GM13976 (cell line): ENCODE measurements at regions not wholly inside any gene's neighbourhood (a gene's known extent, or its start where the extent isn't known, plus 50 kb on each side); places are given as distances from the start of the nearest gene placed in this dataset.

Experiments used
- DNase-seq: peaks from one replicate; pipeline ENCODE4 v3.0.0; 2012; ENCODE audit warnings: low spot score
- in situ Hi-C: fragments of 300-500 bp; cut with MboI; formaldehyde crosslinking; loops from one replicate; pipeline ENCODE4 v1.12.0; 2022; ENCODE audit warnings: low sequenced_read_pairs, mixed read lengths, inconsistent platforms; ENCODE audit not compliant: unreplicated experiment
- TF ChIP-seq, protein P1 (sequence below): IDR thresholded peaks from 2 replicates; pipeline ENCODE4 v1.5.1; 2012; ENCODE audit warnings: borderline replicate concordance, mild to moderate bottlenecking; ENCODE audit not compliant: insufficient read depth; ENCODE audit errors: extremely low read depth, missing control alignments, control extremely low read depth

DNA sequence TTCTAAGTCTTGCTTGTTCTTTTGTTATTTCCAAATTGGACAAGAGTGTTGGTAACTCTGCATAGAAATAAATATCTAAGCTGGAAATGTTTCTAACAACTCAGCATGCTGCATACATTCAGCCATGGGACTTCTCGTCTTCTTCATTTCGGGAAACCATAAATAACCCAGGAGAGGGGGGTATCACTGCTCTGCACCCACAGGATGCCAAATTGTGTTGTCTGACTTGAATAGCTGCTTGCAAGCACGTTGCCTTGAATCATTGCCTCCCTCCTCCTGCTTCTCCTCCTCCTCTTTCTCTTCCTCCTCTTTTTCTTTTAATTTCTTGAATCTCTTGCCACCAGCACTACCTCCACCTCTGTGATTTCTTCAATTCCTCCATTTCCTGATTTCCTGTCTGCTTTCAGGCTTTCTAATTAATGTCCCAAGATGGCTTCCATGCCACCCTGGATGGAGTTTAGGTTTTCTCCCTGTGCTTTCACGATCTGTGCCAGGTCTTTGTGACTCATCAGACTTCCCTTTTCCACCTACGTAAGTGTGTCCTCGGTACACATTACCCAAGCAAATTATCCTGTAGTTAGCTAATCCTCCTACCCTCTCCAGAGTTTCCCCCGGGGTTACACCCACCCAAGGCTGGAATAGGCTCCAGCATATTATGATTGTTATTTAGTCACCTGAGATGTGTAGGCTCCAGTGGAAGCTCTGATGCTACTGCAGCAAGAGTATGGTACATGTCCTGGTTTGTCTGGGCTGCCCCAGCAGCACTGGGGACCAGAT is 122.6 kb upstream of the VCX3B start:
- DNase-seq, result no peak
- in situ Hi-C loops, result no loop called here
- TF ChIP-seq, protein P1, sequence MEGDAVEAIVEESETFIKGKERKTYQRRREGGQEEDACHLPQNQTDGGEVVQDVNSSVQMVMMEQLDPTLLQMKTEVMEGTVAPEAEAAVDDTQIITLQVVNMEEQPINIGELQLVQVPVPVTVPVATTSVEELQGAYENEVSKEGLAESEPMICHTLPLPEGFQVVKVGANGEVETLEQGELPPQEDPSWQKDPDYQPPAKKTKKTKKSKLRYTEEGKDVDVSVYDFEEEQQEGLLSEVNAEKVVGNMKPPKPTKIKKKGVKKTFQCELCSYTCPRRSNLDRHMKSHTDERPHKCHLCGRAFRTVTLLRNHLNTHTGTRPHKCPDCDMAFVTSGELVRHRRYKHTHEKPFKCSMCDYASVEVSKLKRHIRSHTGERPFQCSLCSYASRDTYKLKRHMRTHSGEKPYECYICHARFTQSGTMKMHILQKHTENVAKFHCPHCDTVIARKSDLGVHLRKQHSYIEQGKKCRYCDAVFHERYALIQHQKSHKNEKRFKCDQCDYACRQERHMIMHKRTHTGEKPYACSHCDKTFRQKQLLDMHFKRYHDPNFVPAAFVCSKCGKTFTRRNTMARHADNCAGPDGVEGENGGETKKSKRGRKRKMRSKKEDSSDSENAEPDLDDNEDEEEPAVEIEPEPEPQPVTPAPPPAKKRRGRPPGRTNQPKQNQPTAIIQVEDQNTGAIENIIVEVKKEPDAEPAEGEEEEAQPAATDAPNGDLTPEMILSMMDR, result no peak

DNA sequence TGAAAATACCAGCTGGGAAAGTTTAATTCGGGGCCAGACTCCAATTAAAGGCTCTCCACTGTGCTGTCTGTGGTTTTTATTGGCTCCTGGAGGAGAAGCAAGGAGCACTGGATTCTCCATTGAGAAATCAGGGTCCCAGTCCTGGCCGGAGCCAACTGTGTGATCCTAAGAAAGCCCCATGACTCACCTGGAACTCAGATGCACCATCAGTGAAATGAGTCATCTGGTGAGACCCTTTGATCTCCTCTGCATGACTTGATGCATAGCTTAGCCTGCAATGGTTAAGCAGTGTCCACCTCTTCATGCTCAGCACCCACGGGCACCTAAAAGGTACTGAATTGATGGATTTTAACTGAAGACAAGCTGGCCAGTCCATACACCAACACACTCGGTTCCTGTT is 119.2 kb upstream of the VCX3B start:
- in situ Hi-C loops, result no loop called here
- TF ChIP-seq, protein P1, result no peak
- DNase-seq, result no peak

DNA sequence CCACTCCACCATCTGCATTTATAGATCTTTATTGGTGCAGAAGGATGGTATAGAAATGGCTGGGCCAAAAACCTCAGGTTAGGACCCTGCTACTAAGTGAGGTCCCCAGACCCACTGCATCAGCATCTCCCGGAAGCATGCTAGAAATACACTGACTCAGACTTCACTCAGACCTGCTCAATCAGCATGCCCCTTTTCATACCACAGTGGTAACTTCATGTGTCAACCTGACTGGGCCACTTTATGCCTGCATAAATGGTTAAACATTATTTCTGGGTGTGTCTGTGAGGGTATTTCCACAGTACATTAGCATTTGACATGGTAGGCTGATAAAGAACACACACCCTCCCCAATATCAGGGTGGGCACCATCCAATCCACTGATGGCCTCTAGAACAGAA is 118.6 kb upstream of the VCX3B start:
- in situ Hi-C loops, result no loop called here
- TF ChIP-seq, protein P1, result no peak
- no peak for DNase-seq

DNA sequence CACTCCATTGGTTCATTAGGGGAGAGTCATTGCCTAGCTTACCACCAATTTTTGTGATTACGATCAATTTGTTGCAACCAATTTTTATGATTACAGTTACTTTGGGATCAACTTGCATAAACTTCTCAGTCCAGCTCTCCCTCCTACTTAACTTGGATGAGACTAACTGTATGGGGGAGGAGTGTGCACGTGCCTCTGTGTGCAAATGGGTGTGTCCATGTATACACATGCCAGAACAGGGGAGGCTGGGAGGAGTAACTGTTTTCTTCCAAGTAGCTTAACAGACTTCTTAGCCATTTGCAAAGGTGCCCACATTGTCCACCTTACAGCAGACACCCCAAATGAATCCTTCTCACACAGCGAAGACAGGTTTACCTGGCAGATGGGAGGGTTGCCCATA is 117.7 kb upstream of the VCX3B start:
- DNase-seq, result no peak
- in situ Hi-C loops, result no loop called here
- TF ChIP-seq, protein P1, result no peak

DNA sequence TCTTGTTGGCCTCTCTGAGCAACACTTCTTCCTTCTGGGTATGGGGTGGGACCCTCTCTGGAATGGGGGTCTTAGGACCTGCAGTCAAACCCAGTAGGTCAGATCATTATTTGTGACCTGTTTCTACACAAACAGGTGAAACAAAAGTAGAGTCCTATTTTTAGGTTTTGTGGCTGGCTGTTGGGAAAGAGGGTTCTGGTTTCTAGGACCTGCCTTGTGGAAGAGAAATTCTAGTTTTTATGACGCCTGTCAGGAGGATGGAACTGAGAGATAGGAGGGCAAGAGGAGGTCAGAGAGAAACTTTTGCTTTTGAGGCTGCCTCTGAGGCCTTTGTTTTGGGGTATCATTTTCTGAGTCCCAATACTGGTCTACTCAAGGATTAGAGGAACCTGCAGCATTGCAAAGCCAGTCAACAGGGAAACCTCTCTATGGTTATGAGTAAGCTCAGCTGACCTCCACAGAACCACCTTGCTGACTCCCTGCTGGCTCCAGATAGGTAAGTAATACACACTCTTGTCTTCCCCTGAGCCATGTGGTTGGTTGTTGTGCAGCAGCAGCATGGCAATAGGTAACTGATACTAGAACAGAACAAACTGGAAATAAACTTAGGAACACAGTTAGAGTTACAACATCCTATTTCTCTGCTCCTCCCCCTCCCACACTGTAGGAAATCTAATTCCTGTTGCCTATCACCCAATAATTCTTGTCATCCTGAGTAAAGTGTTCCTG is 114.7 kb upstream of the VCX3B start:
- in situ Hi-C loops, result no loop called here
- TF ChIP-seq, protein P1, result no peak
- no peak for DNase-seq

DNA sequence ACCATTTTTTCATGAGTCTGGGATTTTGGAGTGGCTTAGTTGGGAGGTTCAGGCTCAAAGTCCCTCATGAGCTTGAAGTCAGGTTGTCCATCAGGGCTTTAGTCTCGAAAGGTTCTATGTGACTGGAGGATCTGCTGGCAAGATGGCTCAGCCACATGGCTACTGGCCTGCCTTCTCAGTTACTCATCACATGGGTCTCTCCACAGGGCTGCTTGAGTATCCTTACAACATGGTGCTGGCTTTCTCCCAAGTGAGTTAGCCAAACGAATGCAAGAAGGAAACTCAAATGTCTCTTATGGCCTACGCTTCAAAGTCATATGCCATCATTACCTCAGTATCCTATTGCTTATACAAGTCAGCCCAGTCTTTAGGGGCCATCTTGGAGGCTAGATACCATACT is 106.3 kb upstream of the VCX3B start:
- in situ Hi-C loops, result no loop called here
- TF ChIP-seq, protein P1, result no peak
- DNase-seq, result no peak
